ENCODE measurements at regions not wholly inside any gene's neighbourhood (a gene's known extent, or its start where the extent isn't known, plus 50 kb on each side); places are given as distances from the start of the nearest gene placed in this dataset.

DNA sequence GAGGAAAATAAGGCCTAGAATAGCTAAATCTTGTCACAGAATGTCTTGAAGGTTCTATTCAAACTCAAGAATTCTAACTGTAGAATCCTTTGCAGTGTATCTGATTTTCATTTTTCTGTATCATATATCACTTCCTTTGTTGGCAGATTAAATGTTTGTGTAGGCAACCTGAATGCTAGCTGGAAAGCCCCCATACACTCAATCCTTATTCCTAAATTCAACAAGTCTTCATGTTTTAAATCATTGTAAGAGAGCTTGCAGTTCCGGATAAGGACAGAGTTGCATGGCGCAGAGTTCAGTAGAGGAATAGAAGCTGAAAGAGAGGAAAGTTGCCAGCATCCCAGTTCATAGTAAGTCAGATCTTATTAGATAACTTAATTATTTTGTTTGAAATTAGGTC is 242.0 kb upstream of the SEMA6D start:
- no peak for TF ChIP-seq EZH2 (IDR thresholded peaks at IDR 0.05; ENCODE audit: borderline replicate concordance, insufficient read depth, low read depth, low read length, poor library complexity, severe bottlenecking)
- TF ChIP-seq, protein P1, sequence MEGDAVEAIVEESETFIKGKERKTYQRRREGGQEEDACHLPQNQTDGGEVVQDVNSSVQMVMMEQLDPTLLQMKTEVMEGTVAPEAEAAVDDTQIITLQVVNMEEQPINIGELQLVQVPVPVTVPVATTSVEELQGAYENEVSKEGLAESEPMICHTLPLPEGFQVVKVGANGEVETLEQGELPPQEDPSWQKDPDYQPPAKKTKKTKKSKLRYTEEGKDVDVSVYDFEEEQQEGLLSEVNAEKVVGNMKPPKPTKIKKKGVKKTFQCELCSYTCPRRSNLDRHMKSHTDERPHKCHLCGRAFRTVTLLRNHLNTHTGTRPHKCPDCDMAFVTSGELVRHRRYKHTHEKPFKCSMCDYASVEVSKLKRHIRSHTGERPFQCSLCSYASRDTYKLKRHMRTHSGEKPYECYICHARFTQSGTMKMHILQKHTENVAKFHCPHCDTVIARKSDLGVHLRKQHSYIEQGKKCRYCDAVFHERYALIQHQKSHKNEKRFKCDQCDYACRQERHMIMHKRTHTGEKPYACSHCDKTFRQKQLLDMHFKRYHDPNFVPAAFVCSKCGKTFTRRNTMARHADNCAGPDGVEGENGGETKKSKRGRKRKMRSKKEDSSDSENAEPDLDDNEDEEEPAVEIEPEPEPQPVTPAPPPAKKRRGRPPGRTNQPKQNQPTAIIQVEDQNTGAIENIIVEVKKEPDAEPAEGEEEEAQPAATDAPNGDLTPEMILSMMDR (IDR thresholded peaks at IDR 0.05) = no peak

Data from B cell (primary cell).